ENCODE measurements at regions not wholly inside any gene's neighbourhood (a gene's known extent, or its start where the extent isn't known, plus 50 kb on each side); places are given as distances from the start of the nearest gene placed in this dataset.
"Not testable (repeated sequence)": the region's sequence is repeated elsewhere in the genome, so short reads cannot be mapped to it uniquely, and the experiment has no call there.

DNA sequence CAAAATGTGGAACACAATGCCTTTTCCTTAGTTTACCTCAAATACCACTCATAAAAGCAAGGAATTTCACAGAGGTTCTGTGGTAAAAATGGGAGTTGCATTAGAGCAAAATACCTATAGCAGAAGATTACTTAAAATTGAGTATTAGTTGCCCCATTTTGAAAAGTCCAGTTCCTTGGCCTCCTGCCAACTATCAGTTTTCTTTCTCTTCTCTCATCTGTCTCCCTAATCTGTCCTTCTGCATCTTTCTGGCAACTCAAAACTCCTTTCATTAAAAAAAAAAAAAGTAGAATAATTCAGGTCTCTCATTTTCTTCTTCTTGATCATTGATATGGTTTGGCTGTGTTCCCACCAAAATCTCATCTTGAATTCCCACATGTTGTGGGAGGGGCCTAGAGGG, 127.3 kb downstream of the ATP23 start:
- DNase-seq (ENCODE audit: low spot score) = no peak
- no peak for FAIRE-seq

DNA sequence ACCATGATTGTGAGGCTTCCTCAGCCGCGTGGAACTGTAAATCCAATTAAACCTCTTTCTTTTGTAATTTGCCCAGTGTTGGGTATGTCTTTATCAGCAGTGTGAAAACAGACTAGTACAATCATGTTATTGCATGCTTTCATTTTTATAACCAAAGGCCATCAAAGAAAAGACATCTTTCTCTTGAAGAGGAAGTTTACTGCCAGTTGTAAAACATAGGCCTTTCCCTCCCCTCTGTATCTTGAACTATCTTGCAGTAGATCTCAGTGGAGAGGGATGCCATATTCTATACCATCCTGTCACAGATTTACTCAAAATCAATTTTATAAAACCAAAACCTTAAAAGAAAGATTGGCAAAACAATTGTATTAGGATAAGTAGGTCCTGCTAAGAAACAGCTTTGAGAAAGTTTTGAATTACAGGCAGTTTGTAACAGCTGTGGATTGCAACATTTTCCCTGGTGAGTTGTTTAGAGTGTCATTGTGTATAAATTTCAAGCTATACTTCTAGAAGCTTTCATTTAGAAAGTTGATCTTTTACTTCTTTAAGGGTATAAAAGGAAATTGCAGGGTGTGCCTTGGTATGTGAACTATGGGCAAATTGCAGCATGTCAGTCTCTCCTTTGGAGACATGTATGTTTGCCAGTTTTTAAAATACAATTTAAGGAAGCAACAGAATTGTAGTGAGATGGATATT, 128.0 kb downstream of the ATP23 start:
- FAIRE-seq = no peak
- no peak for DNase-seq (ENCODE audit: low spot score)

- DNase-seq (ENCODE audit: low spot score) (no peak), FAIRE-seq (no peak)
These were observed 130.6 kb downstream of the ATP23 start for GRCh38 chr12:58071994-58072393.

DNA sequence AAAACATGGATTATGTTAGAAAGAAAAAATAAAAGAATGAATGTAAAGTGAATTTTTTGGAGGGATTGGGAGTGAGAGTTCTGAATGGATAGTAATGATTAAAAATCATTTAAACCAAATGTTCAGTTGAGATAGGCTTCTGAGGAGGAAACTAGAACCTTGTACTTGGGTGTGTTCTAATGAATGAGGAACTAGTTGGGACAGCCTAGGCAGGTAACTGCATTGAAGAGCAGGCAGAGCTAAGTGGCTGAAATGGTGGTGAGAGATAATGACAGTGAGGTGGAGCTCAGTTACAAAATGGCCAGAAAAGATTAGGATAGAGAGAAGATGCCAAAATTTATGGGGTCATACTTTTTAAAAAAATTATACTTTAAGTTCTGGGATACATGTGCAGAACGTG, 132.9 kb downstream of the ATP23 start:
- FAIRE-seq = no peak

GRCh38 chr12:58079806-58080205, 138.4 kb downstream of the ATP23 start:
- no peak for FAIRE-seq
- no peak for DNase-seq (ENCODE audit: low spot score)

More for the DNA sequence above, 132.9 kb downstream of the ATP23 start:
- DNase-seq (ENCODE audit: low spot score) = no peak

DNA sequence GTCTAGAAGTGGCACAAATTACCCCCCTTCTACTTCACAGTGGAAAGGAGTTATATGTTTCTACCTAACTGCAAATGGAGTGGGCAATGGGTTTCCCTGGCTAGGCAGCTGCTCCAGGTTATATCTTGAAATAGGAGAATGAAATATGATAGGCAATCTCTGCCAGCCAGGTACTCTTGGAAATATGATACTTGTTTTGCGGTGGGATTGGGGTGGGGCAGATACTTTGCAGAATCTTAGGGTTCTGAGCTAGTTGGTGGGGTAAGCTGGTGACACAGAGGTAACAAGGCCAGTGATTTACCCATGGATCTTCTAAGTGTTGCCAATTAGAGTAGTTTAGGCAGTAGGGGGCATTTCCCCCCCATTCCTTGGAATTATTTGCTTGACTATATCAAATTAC, 140.1 kb downstream of the ATP23 start:
- no peak for DNase-seq (ENCODE audit: low spot score)
- FAIRE-seq = no peak

DNA sequence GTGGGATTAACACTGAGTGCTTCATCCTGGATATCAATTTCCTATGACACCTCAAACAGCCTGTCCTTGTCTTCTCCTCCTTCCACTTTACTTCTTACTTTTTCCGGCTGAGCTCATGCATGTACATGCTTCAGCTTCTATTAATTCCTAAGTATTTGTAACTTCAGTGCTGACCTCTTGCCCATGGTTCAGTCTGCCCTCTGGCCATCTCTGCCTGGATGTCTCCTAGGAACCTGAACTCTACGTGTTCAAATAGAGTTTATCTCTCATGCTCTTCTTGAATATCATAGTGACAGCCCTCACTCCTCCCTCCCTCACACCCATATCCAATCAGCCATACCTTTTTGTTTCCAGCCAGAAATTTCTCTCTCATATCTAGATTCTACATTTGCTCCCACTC, 141.6 kb downstream of the ATP23 start:
- FAIRE-seq (no peak), DNase-seq (ENCODE audit: low spot score) (no peak)

DNA sequence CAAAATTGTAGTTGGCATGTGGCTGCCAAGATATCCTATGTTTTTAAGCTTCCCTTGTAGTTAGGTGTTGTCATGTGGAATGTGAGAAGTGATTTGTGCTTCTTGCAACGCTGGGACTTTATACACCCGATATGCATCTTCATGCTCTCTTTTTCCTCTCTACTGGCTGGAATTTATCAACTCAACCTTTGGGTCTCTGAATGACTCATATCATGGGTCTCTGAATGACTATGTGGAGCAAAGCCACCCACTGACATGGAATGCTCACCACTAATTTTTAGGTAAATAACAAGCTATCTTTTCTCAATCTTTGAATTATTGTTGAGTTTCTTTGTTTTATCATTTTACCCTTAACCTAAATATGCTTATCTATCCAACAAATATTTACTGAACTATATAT, 144.6 kb downstream of the ATP23 start:
- DNase-seq (ENCODE audit: low spot score) (no peak), FAIRE-seq (no peak)

GRCh38 chr12:58086930-58087329, 145.6 kb downstream of the ATP23 start:
- no peak for FAIRE-seq

GRCh38 chr12:58087423-58088127, 146.2 kb downstream of the ATP23 start:
- DNase-seq (ENCODE audit: low spot score) = no peak
- no peak for FAIRE-seq

More at GRCh38 chr12:58086930-58087329, 145.6 kb downstream of the ATP23 start:
- DNase-seq (ENCODE audit: low spot score) = no peak

DNA sequence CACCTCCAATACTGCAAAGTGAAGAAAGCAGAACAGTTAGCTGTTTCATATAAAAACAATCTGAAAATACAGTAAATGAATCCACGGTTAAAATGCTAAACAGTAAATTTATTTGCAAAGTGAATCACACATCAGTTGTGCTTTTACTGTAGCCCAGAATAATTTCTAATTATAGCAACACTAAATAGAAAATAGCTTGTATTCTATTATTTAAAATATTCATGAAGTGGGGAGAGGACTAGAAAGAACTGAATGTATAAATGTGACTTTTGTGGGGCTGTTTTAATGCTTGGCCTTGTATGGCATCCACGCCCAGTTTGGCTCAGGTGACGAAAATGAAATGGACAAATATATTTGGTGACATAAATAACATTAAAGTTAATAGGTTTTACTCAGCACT, 148.2 kb downstream of the ATP23 start:
- no peak for FAIRE-seq
- DNase-seq (ENCODE audit: low spot score) = no peak

DNA sequence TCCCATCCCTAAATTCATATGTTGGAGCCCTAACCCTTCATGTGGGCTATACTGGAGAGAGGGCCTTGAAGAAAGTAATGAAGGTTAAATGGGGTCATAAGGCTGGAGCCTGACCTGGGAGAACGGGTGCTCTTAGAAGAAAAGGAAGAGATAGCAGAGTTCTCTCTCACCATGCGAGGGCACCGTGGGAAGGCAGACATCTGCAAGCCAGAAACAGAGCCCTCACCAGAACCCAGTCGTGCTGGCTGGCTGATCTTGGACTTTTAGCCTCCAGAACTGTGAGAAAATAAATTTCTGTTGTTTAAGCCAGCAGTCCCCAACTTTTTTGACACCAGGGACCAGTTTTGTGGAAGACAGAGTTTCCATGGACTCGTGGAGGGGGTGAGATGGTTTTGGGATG, 149.3 kb downstream of the ATP23 start:
- no peak for FAIRE-seq
- no peak for DNase-seq (ENCODE audit: low spot score)

- FAIRE-seq = no peak
- no peak for DNase-seq (ENCODE audit: low spot score)
These were observed 153.6 kb downstream of the ATP23 start for GRCh38 chr12:58095002-58095401.

DNA sequence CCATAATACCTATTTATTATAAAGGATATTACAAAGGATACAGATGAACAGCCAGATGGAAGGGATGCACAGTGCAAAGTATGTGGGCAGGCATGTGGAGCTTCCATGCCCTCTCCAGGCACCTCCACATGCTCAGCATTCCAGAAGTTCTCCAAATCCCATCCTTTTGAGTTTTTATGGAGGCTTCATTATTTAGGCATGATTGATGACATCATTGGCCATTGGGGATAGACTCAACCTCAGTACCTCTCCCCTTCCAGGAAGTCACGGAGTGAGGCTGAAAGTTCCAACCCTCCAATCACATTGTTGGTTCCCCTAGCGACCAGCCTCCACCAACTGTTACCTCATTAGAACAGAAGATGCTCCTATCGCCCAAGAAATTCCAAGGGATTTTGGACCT, 156.4 kb downstream of the ATP23 start:
- FAIRE-seq = no peak
- DNase-seq (ENCODE audit: low spot score) = no peak

- FAIRE-seq = no peak
- no peak for DNase-seq (ENCODE audit: low spot score)
These were observed 158.1 kb downstream of the ATP23 start for GRCh38 chr12:58099476-58099875.

DNA sequence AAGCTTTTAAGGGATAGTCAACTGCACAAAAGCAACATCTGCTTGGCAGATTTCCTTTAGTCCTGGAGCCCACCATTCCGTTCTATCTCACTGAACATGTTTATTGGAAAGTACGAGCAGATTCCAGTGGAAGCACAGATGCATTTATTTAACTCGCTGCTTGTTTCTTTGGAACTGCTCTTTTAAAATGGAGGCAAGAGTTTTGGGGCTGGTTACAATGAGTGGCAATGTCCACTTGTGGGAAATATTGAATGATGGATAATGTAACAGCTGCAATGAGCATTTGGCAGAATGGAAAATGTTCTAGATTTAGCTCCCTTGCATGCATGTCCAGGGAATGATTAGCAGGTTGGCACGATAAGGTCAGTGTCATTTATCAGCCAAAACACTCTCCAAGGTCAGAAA, 163.0 kb downstream of the ATP23 start:
- FAIRE-seq = no peak

DNA sequence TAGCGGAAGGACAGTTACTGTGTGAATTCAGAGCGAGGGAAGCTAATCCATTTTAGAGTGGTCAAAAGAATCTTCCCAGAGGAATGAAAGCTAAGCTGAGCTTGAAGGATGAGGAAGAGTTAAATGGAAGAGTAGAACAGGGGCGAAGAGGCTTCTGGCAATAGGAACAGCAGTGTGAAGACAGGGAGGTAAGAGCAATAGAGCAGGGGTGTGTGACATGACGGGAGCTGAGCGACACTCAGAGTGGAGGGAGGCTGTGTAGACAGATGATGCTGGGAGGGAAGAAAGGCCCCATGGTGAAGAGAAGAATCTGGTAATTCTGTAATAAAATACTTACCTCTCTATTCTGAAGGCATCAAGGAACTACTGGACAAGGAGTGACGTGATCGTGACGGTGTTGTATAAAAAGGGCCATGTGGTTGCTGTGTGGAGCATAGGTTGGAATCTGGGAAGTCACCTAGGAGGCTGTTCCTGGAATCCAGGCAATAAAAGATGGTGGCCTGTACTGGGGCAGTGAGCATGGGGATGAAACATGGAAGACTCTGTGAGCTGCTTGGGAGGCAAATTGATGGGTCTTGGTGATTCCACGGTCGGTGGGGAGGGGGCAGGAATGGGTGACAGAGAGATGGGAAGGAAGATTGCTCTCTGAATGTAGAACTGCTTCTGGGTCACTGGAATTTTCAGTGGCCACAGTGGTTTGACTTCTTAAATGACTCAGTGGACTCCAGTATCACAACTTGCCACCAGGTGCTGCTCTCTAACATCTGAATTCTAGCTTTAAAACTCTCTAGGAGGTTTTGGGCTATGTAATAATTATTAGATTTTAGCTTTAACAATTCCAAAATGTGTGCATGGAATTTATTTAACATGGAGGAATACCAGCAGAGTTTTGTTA, 164.1 kb downstream of the ATP23 start:
- no peak for DNase-seq (ENCODE audit: low spot score)
- no peak for FAIRE-seq

More for the DNA sequence above, 163.0 kb downstream of the ATP23 start:
- DNase-seq (ENCODE audit: low spot score) = no peak

DNA sequence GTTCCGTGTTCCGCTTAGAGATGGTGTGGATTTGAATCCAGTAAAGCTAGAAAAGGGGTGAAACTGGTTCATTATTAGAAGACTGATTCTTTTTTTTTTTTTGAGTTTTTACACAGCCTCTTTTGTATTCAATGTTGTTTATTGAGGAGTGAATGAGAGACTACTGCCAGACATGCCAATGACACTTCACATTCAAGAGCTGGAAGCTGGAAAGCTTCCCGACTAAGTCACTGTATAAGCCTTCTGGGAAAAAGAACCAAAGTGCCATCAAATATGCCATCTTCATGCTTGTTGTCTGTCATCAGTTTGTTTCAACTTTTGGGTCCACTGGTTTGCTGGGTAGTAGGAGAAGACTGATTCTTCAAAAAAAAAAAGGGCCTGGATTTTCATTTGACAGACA, 164.8 kb downstream of the ATP23 start:
- no peak for DNase-seq (ENCODE audit: low spot score)
- no peak for FAIRE-seq

DNA sequence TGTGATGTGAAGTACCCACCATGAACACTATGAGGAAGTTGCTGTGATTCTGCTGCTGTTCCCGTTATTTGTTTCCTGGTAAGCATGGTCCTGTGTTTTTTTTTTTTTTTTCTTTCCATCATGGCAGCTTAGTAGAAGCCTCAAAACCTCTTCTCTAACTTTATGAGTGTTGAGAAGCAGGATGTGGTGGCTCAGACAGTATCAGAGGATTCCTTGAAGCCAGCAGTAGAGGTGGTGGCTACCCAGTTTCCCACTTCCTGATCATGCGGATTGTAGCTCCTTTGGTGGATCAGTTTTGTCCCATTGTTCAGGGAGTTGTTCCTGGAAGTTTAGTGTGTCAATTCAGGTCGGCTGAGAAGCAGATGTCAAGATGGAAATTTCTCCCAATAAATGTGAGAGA, 175.8 kb downstream of the ATP23 start:
- DNase-seq (ENCODE audit: low spot score) (no peak), FAIRE-seq (no peak)

- DNase-seq (ENCODE audit: low spot score) (no peak), FAIRE-seq (no peak)
These were observed 176.3 kb downstream of the ATP23 start for GRCh38 chr12:58117667-58118066.

GRCh38 chr12:58125761-58126160, 184.4 kb downstream of the ATP23 start:
- DNase-seq (ENCODE audit: low spot score); FAIRE-seq: not testable (repeated sequence)
